Ectodermal cell (in vitro differentiated cells): ENCODE measurements at regions not wholly inside any gene's neighbourhood (a gene's known extent, or its start where the extent isn't known, plus 50 kb on each side); places are given as distances from the start of the nearest gene placed in this dataset.
"Not testable (repeated sequence)": the region's sequence is repeated elsewhere in the genome, so short reads cannot be mapped to it uniquely, and the experiment has no call there.

ENCODE experiments used
- H3K27ac ChIP-seq: 2 replicates; pipeline ENCODE4 v1.7.0; 2013; ENCODE audit warnings: mild to moderate bottlenecking, low read depth, low read length; ENCODE audit not compliant: insufficient read depth, poor library complexity, severe bottlenecking
- H3K27me3 ChIP-seq: 2 replicates; pipeline ENCODE4 v1.7.0; 2013; ENCODE audit warnings: mild to moderate bottlenecking, low read length; ENCODE audit not compliant: insufficient read depth, control insufficient read depth, poor library complexity, severe bottlenecking
- H3K36me3 ChIP-seq: one replicate; pipeline ENCODE4 v1.7.0; 2013; ENCODE audit warnings: low read length; ENCODE audit not compliant: control insufficient read depth, insufficient read depth
- H3K4me1 ChIP-seq: one replicate; pipeline ENCODE4 v1.7.0; 2013; ENCODE audit warnings: low read length; ENCODE audit not compliant: control insufficient read depth, insufficient read depth
- H3K4me3 ChIP-seq: 2 replicates; pipeline ENCODE4 v1.7.0; 2013; ENCODE audit warnings: low read depth, low read length, control low read depth; ENCODE audit not compliant: insufficient read depth
- H3K9me3 ChIP-seq: 2 replicates; pipeline ENCODE4 v1.7.0; 2013; ENCODE audit warnings: mild to moderate bottlenecking, low read length, moderate library complexity; ENCODE audit not compliant: control insufficient read depth
- WGBS, 2 experiments: methylation state at CpG; one replicate each; pipeline ENCODE4 v1.1.7; 2013; ENCODE audit warnings: missing lambda C conversion rate in 2 of 2; 5-methylcytosine and 5-hydroxymethylcytosine counted together

GRCh38 chr16:29301662-29302285 is 104.7 kb downstream of the NPIPB11 start:
- WGBS, 2 experiments = 90 to 92% methylated on average over 15 of the region's 15 CpGs
- H3K4me3 ChIP-seq, H3K27ac ChIP-seq, H3K36me3 ChIP-seq, H3K27me3 ChIP-seq, H3K9me3 ChIP-seq, H3K4me1 ChIP-seq: not testable (repeated sequence)

DNA sequence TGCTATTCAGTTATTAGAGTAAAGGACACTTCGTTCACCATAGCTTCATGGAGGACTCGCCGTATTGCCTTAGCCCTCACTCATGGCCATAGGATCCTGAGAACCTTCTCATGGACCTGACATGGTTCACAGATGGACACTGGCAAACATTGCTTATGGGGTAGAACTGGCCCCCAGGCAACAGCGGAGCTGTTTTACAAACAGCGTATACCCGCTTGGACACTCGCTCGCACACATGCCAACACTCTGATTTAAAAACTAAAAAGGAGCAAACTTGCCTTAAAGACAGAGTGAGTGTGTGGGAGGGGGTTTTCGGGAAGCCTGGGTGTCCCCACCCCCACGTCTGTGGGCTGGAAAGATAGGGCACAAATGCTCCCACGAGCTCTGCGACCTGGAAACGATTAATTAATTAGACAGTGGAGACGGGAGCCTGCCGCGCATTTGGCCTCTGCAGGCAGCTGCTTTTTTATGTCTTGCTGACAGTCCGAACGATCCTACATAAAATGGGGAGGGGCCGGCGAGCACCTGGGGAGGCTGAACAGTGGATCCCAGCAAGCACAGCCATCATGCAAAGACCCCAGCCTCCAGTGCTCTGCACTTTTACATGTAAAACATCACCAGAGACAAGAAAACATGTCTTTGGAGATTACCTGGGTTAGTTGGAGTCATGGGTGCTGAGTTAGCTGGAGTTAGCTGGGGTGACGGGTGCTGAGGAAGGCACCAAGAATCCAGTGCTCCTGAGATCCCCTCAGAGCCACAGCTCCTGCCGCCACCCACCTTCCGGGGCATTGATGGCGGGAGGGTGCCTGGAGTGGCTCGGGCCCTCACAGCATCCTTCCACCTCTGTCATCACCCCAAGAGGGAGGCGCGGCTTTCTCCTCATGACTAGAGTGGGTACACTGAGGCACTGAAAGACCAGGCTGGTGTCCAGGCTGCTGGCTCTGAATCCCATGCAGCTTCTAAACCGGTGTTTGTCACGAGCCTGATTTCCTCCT is 105.7 kb downstream of the NPIPB11 start:
- H3K27me3 ChIP-seq, H3K9me3 ChIP-seq, H3K27ac ChIP-seq, H3K4me3 ChIP-seq, H3K36me3 ChIP-seq, H3K4me1 ChIP-seq: not testable (repeated sequence)
- WGBS, 2 experiments = 87 to 91% methylated on average over 23 to 27 of the region's 29 CpGs

- not testable (repeated sequence) for H3K36me3 ChIP-seq, H3K27me3 ChIP-seq, H3K4me3 ChIP-seq, H3K4me1 ChIP-seq, H3K9me3 ChIP-seq, H3K27ac ChIP-seq
- 86 to 94% methylated on average over 4 to 5 of the region's 7 CpGs for WGBS, 2 experiments
Observed at GRCh38 chr16:29300030-29300491, 106.5 kb downstream of the NPIPB11 start.

GRCh38 chr16:29298997-29299396 is 107.5 kb downstream of the NPIPB11 start:
- WGBS, 2 experiments = 95 to 96% methylated on average over 7 to 8 of the region's 10 CpGs
- H3K27me3 ChIP-seq, H3K9me3 ChIP-seq, H3K27ac ChIP-seq, H3K4me3 ChIP-seq, H3K4me1 ChIP-seq, H3K36me3 ChIP-seq: not testable (repeated sequence)

DNA sequence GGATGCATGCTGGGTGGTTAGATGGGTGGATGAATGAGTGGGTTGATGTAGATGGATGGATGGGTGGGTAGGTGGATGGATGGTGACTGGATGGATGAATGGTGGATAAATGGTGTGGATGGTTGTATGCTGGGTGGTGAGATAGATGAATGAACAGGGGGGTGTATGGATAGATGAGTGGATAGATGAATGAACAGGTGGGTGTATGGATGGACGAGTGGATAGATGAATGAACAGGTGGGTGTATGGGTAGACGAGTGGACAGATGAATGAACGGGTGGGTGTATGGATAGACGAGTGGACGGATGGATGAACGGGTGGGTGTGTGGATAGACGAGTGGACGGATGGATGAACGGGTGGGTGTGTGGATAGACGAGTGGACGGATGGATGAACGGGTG is 108.2 kb downstream of the NPIPB11 start:
- not testable (repeated sequence) for H3K27ac ChIP-seq, H3K27me3 ChIP-seq, H3K9me3 ChIP-seq, H3K4me3 ChIP-seq, H3K4me1 ChIP-seq, H3K36me3 ChIP-seq
- whole genome bisulfite sequencing, 2 experiments = 88 to 96% methylated on average over 5 to 6 of the region's 12 CpGs

DNA sequence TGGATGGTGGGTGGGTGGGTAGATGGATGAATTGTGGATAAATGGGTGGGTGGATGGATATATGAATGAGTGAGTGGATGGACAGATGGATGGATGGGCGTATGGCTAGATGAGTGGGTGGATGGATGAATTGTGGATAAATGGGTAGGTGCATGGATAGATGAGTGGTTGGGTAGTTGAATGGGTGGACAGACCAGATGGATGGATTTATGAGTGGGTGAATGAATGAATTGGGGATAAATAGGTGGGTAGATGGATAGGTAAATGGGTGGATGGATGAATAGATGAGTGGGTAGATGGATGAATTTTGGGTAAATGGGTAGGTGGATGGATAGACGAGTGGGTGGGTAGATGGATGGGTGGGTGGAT is 108.7 kb downstream of the NPIPB11 start:
- H3K36me3 ChIP-seq, H3K9me3 ChIP-seq, H3K4me3 ChIP-seq, H3K4me1 ChIP-seq, H3K27me3 ChIP-seq, H3K27ac ChIP-seq: not testable (repeated sequence)
- 89 to 91% methylated on average over 1 of the region's 2 CpGs for WGBS, 2 experiments

GRCh38 chr16:29297144-29297808 is 109.2 kb downstream of the NPIPB11 start:
- H3K4me1 ChIP-seq, H3K27me3 ChIP-seq, H3K9me3 ChIP-seq, H3K27ac ChIP-seq, H3K36me3 ChIP-seq, H3K4me3 ChIP-seq: not testable (repeated sequence)
- 88 to 89% methylated on average over 17 of the region's 17 CpGs for WGBS, 2 experiments

DNA sequence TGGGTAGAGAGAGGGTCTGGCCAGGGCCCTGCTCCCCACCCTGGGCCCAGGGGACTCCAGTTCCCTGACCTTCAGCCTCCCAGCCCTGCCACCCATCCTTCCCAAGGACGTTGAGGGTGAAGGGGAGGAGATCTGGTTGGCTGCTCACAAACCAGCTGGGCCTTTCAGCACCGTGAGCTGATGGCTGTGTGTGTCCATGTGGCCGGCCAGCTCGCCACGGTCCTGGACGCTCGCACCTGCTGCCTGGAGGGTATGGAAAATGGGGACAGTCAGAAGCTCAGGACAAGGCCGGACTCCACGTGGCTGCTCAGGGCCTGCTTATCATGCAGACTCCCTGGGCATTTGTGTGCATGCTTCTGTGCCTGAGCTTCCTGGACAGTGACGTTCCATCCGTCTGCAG is 110.3 kb downstream of the NPIPB11 start:
- WGBS, 2 experiments = 92% methylated on average over 11 of the region's 11 CpGs
- H3K9me3 ChIP-seq, H3K27me3 ChIP-seq, H3K4me3 ChIP-seq, H3K27ac ChIP-seq, H3K4me1 ChIP-seq, H3K36me3 ChIP-seq: not testable (repeated sequence)

DNA sequence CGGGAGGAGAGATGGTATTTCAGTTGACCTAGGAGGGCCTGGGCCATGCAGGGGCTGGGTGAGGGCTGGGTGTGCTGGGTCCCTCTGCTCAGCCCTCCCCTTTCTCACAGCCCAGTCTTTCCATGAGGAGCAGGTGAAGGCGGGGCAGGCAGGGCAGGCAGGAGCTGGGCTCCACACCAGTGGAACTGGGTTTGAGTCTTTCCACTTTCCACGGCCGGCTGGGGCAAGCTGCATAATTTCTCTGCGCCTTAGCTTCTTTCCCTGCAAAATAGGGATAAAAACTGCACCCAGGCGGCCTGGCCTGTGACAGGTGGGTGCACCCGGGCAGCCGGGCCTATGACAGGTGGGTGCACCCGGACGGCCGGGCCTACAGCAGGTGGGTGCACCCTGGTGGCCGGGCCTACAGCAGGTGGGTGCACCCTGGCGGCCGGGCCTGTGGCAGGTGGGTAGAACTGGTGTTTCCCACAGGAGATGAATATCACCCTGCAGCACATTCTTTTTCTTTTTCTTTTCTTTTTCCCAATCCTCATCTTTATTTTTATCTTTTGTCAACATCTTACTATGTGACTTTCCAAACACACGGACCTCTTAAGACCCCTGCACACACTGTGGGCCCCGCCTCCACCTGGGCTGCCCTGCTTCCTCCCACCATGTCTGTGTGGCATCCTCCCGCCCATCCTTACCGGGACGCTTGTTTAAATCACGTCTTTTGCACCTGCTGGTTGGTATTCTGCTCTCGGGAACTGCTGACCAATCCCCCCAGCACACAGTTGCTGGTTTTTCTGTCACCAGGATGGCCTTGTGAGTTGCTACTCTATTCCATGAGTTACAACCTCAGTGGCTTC is 111.3 kb downstream of the NPIPB11 start:
- not testable (repeated sequence) for H3K27ac ChIP-seq, H3K4me1 ChIP-seq, H3K9me3 ChIP-seq, H3K36me3 ChIP-seq, H3K27me3 ChIP-seq, H3K4me3 ChIP-seq
- WGBS, 2 experiments = 94 to 95% methylated on average over 21 of the region's 21 CpGs
